Calu3 (cell line): ENCODE measurements at regions not wholly inside any gene's neighbourhood (a gene's known extent, or its start where the extent isn't known, plus 50 kb on each side); places are given as distances from the start of the nearest gene placed in this dataset.
"Not testable (repeated sequence)": the region's sequence is repeated elsewhere in the genome, so short reads cannot be mapped to it uniquely, and the experiment has no call there.

Experiments
- BruUV-seq: library from RNA; stranded (reverse); fragments of 400-500 nt; replicated peaks from 2 replicates; lab custom pipeline; 2021; lab: Mats Ljungman, UMichigan
- CTCF ChIA-PET: fragments of 300-600 bp; sonication (Branson Sonifier 250); formaldehyde crosslinking; loops from one replicate; lab custom pipeline; 2022; ENCODE audit warnings: antibody characterized with exemption; lab: Charles Lee
- DNase-seq: peaks from one replicate; pipeline ENCODE4 v3.0.0; 2022
- H3K27ac Mint-ChIP-seq: one replicate; pipeline ENCODE4 v1.8.0; 2022; ENCODE audit warnings: mixed read lengths; ENCODE audit not compliant: unreplicated experiment
- H3K27me3 Mint-ChIP-seq: one replicate; pipeline ENCODE4 v1.8.0; 2022; ENCODE audit warnings: mixed read lengths; ENCODE audit not compliant: unreplicated experiment
- H3K36me3 Mint-ChIP-seq: one replicate; pipeline ENCODE4 v1.8.0; 2022; ENCODE audit warnings: mild to moderate bottlenecking, moderate library complexity, mixed read lengths; ENCODE audit not compliant: insufficient read depth, unreplicated experiment
- H3K4me1 Mint-ChIP-seq: one replicate; pipeline ENCODE4 v1.8.0; 2022; ENCODE audit warnings: mild to moderate bottlenecking, low read depth, mixed read lengths; ENCODE audit not compliant: unreplicated experiment
- H3K4me3 Mint-ChIP-seq: one replicate; pipeline ENCODE4 v1.8.0; 2022; ENCODE audit warnings: mild to moderate bottlenecking, low read depth, moderate library complexity, mixed read lengths; ENCODE audit not compliant: unreplicated experiment
- H3K9me3 Mint-ChIP-seq: one replicate; pipeline ENCODE4 v1.8.0; 2022; ENCODE audit warnings: low read depth, mixed read lengths; ENCODE audit not compliant: unreplicated experiment
- intact Hi-C: fragments of 100-400 bp; cut with micrococcal nuclease; formaldehyde crosslinking; loops from one replicate; pipeline ENCODE4 v1.10.0; 2022; ENCODE audit not compliant: unreplicated experiment
- TF ChIP-seq, protein P1 (sequence below): fragments of 200-600 bp; IDR thresholded peaks from one replicate; pipeline ENCODE4 v1.8.0; 2022; ENCODE audit warnings: antibody characterized with exemption; ENCODE audit not compliant: unreplicated experiment

- no peaks in the 10 kb centered on the region for H3K36me3 Mint-ChIP-seq
- TF ChIP-seq, protein P1, sequence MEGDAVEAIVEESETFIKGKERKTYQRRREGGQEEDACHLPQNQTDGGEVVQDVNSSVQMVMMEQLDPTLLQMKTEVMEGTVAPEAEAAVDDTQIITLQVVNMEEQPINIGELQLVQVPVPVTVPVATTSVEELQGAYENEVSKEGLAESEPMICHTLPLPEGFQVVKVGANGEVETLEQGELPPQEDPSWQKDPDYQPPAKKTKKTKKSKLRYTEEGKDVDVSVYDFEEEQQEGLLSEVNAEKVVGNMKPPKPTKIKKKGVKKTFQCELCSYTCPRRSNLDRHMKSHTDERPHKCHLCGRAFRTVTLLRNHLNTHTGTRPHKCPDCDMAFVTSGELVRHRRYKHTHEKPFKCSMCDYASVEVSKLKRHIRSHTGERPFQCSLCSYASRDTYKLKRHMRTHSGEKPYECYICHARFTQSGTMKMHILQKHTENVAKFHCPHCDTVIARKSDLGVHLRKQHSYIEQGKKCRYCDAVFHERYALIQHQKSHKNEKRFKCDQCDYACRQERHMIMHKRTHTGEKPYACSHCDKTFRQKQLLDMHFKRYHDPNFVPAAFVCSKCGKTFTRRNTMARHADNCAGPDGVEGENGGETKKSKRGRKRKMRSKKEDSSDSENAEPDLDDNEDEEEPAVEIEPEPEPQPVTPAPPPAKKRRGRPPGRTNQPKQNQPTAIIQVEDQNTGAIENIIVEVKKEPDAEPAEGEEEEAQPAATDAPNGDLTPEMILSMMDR, result no peak
- H3K4me1 Mint-ChIP-seq, result no peaks in the 10 kb centered on the region
- no peak overlapping the region for H3K27ac Mint-ChIP-seq
- no peak overlapping the region for H3K4me3 Mint-ChIP-seq
- no peak for DNase-seq
- H3K9me3 Mint-ChIP-seq, result peaks cover 21% of the 10 kb centered on the region
- intact Hi-C loops, result no loop called here
- H3K27me3 Mint-ChIP-seq, result no peaks in the 10 kb centered on the region
- no TSS peak for BruUV-seq
- CTCF ChIA-PET, result no interaction called here
These were observed 135.8 kb upstream of the PEG3 start for GRCh38 chr19:56976300-56976699.

DNA sequence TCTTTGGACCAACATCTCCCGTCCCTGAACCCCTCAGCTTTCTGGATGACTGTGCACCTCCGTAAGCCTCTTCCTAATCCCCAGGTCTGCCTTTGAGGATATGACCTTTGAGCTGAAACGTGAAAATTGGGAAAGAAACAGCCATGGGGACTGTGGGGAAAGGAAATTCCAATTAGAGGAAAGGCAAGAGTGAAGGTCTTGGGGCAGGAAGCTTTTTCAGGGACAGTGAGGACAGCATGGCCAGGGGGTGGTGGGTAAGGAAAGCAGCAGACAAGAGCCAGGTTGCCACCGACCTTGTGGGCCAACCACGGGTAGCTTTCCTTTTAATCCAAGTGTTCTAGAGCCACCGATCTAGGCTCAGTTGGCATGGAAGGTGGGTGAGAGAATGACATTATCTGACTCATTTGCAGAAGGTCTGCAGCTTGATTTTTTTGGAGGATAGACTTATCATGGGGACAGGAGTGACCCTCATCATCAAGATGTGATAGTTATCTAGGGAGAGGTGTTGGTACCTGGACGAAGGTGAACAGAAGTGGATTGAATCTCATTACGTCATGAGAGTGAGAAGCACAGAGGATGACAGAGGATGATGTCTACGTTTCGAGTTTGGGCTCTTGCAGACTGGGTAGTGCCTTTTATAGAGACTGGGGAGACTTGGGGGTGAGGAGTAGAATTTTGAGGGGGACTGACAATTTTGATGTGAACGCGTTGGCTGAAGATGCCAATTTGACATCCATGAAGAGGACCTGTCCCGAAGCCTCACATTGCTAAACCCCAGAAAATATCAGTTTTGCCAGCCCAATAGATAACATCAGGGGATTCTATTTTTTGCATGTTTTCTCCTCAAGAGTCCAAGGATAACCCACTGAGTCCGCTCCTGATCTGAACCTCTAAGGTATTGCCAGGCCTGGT is 136.7 kb upstream of the PEG3 start:
- Mint-ChIP-seq H3K27ac (no peak overlapping the region), H3K36me3 (no peaks in the 10 kb centered on the region), H3K4me1 (no peaks in the 10 kb centered on the region), H3K27me3 (no peaks in the 10 kb centered on the region), H3K9me3 (peaks cover 26% of the 10 kb centered on the region), H3K4me3 (no peak overlapping the region)
- no peak for DNase-seq
- intact Hi-C loops, result no loop called here
- BruUV-seq, result no TSS peak
- CTCF ChIA-PET, result no interaction called here
- TF ChIP-seq, protein P1, result no peak

GRCh38 chr19:56978023-56978565 is 137.6 kb upstream of the PEG3 start:
- no peaks in the 10 kb centered on the region for H3K36me3 Mint-ChIP-seq
- H3K27me3 Mint-ChIP-seq, result no peaks in the 10 kb centered on the region
- no TSS peak for BruUV-seq
- intact Hi-C loops, result no loop called here
- no peak for DNase-seq
- no peak overlapping the region for H3K4me3 Mint-ChIP-seq
- TF ChIP-seq, protein P1, result no peak
- CTCF ChIA-PET, result no interaction called here
- H3K9me3 Mint-ChIP-seq, result peaks cover 28% of the 10 kb centered on the region
- no peak overlapping the region for H3K27ac Mint-ChIP-seq
- no peaks in the 10 kb centered on the region for H3K4me1 Mint-ChIP-seq

- H3K4me3 Mint-ChIP-seq, intact Hi-C loops, H3K27me3 Mint-ChIP-seq, H3K27ac Mint-ChIP-seq, CTCF ChIA-PET, H3K36me3 Mint-ChIP-seq, H3K4me1 Mint-ChIP-seq, BruUV-seq, DNase-seq: not testable (repeated sequence)
- peaks cover 24% of the 10 kb centered on the region for H3K9me3 Mint-ChIP-seq
These were observed 139.5 kb upstream of the USP29 start for GRCh38 chr19:56980326-56980725.

- Mint-ChIP-seq H3K27ac (no peak overlapping the region), H3K4me3 (no peak overlapping the region), H3K36me3 (no peaks in the 10 kb centered on the region), H3K4me1 (no peaks in the 10 kb centered on the region), H3K9me3 (peaks cover 25% of the 10 kb centered on the region), H3K27me3 (no peaks in the 10 kb centered on the region)
- TF ChIP-seq, protein P1, result no peak
- DNase-seq, result no peak
- intact Hi-C loops, result no loop called here
- BruUV-seq, result no TSS peak
- CTCF ChIA-PET, result no interaction called here
These were observed 138.9 kb upstream of the USP29 start for GRCh38 chr19:56980906-56981305.

DNA sequence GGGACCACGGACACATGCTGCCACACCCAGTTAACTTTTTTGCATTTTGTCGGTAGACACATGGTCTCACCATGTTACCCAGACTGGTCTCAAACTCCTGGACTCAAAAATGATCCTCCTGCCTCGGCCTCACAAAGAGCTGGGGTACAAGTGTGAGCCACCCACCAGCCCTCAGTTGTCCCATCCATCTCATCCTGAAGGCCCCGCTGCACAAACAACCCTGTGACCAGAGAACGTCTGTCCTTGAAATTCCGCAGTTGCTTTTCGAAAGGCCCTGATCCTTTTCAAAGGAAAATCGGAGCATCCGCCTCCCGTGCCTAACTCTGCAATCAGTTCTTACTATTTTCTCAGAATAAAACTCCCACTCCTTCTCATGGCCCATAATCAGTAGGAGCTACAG is 138.3 kb upstream of the USP29 start:
- intact Hi-C loops, H3K36me3 Mint-ChIP-seq, H3K27ac Mint-ChIP-seq, BruUV-seq, H3K4me3 Mint-ChIP-seq, CTCF ChIA-PET, H3K27me3 Mint-ChIP-seq, DNase-seq, H3K4me1 Mint-ChIP-seq: not testable (repeated sequence)
- peaks cover 28% of the 10 kb centered on the region for H3K9me3 Mint-ChIP-seq
